Cardiac septum (tissue), 1 donor: ENCODE measurements at regions not wholly inside any gene's neighbourhood (a gene's known extent, or its start where the extent isn't known, plus 50 kb on each side); places are given as distances from the start of the nearest gene placed in this dataset.

Experiments used
- DNase-seq: peaks from one replicate; pipeline ENCODE4 v3.0.0-alpha.2; 2020; ENCODE audit warnings: low spot score
- intact Hi-C: fragments of 100-400 bp; cut with DNase I; formaldehyde crosslinking; loops from one replicate; pipeline ENCODE4 v1.14.0; 2022
- donor health status: DM: no; HTN: no; CAD: no.

DNA sequence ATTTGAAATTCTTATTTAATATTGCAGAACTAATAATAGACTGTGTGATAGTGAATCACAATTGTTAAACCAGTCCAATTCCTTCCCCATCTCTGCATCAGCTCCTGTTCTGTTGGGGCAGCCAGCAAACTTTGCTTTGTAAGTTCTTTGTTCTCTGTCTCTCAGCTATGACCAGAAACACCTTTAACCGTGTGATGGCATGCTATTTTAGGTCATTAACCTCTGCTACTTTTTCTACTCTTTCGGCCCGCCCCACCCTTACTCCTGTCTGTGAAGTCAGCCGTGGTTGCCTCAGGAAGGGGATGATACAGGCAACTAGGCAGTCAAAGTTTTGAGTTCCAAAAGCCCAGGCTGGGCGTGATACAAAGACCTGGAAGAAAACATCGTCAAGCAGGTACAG, 51.3 kb upstream of the EGFL6 start:
- DNase-seq, result no peak
- intact Hi-C loops, result no loop called here

DNA sequence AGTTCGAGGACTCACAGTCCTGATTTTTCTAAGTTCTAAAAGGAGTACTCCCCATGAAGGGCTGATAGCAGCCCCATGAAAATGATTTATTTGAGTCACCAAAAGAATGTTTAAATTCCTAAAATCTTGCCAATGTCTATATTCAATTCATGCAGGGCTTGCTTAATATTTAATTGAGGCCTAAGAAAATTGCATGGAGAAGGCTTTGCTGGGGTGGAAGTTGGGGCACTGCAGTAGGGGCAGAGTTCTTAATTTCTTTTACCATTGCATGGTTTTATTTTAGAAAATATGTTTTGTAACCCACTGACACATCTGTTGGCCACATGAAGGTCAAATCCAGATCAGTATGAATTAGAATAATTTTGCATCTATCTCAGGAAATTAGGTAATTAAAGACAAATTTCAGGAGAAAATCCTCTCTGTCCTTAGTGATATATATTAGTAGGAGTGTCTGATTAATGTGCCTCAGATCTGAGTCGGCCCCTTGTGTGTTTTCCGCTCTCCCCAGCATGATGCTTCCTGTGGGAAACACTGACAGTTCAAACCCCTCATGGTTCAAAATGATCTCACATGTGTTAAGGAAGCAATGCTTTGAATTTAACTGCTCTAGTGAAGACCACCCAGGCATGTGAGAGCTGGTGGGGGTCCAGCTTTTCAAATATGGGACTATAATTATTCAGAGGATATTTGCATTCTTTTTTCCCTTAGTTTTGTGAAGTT, 54.0 kb upstream of the EGFL6 start:
- DNase-seq, result no peak
- intact Hi-C loops, result no loop called here

DNA sequence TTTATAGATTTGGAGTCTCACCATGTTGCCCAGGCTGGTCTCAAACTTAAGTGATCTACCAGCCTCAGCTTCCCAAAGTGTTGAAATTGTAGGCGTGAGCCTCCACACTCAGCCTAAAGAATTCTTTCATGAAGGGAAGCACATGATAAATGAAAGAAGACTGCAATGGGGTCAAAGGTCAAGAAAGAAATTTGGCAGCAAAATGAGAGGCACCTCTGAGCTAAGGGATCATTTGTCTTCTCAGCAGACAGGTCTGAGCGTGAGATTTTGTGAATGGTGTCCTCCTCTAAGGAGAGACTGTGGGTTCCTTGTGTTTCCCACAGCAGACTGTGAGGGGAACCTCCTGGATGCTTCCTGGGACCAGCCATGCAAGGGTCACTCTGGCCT, 57.5 kb upstream of the EGFL6 start:
- intact Hi-C loops, result no loop called here
- DNase-seq, result no peak

DNA sequence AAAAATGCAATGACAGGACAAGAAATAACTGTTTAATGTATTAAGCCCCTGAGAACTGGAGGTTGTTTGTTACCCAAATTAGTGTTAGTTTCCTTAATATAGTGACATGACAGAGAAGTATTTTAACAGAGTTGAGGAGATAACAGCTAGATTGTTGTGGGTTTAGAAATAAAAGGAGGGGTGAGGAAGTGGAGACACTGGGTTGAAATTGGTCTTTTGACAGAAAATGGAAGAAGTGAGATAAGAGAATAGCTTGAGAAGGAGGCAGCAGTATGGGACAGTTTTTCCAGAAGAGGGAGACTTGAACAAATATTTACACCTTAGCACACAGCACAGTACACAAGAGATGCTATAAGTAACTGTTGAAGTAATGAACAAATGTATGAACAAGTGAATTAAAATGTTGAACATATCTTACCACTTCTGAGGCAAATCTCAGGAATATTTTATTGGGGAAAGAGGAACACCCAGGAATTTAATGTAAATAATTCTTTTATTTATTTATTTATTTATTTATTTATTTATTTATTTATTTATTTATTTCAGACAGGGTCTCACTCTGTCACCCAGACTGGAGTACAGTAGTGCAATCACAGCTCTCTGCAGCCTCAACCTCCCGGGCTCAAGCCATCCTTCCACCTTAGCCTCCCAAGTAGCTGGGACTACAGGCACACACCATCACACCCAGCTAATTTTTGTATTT, 58.0 kb upstream of the EGFL6 start:
- intact Hi-C loops, result no loop called here

DNA sequence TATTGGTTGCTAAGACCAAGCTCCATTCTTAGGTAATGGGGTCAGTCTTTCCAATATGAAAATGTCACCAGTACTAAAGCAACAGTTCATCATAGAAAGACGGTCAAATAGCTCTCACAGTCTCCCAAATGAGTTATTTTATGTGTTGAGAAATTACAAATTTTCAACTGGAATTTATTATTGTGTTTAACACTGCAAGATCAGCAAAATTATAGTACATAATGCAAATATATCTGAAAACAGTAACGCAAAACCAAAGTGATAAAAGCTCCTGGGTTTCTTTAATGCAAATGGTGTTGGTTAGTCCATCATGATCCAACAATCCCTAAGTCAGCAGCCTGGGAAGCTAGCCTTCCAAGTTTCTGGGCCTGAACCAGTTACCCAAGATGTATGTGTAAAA, 61.5 kb upstream of the EGFL6 start:
- DNase-seq, result no peak
- intact Hi-C loops, result loop anchor here (2.0 kb wide), 1 partner anchor 139 kb away; no protein-coding TSS in a partner anchor

More for the DNA sequence above, 58.0 kb upstream of the EGFL6 start:
- DNase-seq, result no peak

DNA sequence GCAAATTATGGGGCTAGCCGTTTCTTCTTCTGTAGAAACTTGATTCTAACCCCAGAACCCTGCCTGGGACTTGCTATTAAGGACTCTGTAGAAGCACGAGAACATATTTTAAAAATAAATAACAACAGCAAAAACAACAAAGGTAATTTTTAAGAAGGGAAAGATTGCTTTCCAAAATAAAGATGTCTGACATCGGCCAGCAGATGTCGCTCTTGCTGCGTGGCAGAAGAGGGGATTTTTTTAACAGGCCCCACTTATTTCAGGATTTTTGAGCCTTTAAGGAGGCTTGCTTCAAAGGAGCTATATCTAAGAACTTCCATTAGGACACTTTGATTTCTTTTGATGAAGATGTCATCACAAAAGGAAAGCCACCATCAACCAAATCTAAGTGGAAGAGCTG, 62.8 kb upstream of the EGFL6 start:
- intact Hi-C loops, result loop anchor here (1.0 kb wide), 1 partner anchor 526 kb away; no protein-coding TSS in a partner anchor
- DNase-seq, result no peak

DNA sequence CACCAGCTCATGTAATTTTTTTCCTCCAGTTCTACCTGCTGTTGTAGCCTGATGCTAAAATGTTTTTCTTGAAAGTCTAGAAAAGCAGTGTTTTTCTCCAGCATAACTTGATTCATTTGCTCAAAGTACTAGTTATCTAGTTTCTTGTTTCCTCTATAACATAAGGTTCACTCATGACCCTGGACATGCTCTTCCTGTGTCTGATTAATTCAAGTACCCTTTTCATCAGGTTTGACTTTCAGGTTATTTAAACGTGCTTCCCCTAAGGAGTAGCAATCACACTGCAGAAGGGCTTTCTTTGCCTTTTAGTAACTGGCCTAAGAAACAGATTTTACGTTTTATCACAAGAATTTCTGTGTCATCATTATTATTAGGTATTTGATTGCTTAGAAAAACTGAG, 66.8 kb upstream of the EGFL6 start:
- no peak for DNase-seq
- intact Hi-C loops, result no loop called here

DNA sequence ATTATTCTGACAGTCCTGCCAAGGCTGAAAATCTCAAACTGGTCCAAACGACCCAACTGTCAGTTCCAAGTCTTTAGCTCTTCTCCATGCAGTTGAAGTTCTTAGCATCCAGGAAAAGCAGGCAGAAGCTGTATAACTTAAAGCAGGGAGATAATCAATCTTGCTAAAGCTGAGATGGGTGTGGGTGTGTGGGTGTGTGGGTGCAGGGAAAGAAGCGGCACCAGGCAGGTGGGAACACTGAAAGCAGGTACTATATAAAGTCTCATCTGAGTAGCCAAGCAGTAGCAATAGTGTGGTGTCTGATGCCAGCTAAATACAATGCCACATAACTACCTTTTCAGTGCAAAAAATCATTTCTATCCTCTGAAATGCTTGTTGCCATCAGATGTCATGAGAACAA, 69.7 kb upstream of the EGFL6 start:
- intact Hi-C loops, result loop anchor here (10.0 kb wide), 1 partner anchor 685 kb away; no protein-coding TSS in a partner anchor
- no peak for DNase-seq

DNA sequence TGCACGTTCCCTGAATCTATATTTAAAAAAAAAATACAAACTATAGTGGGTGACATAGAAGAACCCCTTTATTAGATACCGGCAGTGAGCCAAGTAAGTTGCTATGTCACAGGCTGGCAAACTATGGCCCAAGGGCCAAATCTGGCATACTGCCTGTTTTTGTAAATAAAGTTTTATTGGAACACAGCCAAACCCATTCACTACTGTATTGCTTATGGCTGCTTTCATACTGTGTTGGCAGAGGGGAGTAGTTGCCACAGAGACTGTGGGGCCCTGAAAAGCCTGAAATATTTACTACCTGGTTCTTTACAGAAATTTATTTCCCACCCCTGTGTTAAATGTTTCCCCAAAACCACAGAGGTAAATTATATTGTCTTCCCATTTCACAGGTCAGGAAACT, 71.2 kb upstream of the EGFL6 start:
- no peak for DNase-seq
- intact Hi-C loops, result loop anchor here (10.0 kb wide), 1 partner anchor 683 kb away; no protein-coding TSS in a partner anchor

DNA sequence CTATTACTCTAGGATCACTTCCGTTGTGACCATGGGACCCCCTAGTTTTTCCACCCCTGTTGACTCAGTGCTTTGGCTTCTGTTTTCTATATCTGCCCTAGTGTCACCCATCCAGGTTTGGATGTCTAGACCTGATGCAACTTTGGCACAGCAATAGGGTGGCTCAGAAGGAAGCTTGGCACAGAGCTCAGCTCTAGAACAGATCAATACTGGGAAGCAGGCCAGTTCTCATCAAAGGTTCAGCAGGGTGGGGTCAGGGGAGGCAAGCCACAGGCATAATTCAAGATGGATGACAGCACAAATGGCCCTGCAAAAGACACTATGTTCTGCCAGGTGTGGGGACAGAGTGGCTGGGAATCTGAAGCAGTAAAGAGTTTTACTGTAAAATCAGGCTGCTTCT, 74.2 kb upstream of the EGFL6 start:
- DNase-seq, result no peak
- intact Hi-C loops, result loop anchor here (10.0 kb wide), 1 partner anchor 680 kb away; no protein-coding TSS in a partner anchor

DNA sequence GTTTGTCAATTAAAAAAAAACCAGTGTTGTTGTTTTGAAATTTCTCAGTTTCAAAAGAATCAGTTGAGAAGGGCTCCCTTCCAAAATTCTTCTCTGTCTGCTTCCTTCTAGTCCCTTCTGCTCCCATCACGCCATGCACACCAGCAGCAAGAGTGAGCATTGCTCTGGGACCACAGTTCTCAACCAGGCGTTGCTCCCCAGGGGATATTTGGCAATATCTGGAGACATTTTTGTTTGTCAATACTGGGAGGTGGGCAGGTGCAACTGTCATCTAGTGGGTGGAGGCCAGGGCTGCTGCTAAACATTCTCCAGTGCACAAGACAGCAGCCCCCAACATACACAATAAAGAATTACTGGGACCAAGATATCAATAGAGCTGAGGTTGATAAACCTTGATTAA, 74.8 kb upstream of the EGFL6 start:
- intact Hi-C loops, result loop anchor here (10.0 kb wide), 1 partner anchor 680 kb away; no protein-coding TSS in a partner anchor
- DNase-seq, result no peak

DNA sequence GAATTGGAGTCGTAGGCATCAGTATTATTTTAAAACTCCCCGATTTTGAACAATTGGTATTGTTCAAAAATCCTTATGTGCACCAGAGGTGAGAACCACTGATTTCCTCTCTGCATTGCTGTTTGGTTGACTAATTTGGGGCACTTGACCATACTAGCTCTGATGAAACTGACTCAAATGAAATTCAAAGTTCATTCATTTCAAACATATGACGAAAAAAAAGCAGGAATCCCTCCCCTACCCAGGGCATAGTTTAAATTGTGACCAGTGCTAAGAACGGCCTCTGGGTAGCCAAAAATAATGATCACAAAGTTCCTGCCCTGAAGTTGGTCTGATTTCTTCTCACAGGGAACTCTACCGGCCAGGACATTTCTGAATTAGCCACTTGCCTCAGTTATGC, 75.7 kb upstream of the EGFL6 start:
- intact Hi-C loops, result loop anchor here (10.0 kb wide), 1 partner anchor 679 kb away; no protein-coding TSS in a partner anchor
- no peak for DNase-seq

DNA sequence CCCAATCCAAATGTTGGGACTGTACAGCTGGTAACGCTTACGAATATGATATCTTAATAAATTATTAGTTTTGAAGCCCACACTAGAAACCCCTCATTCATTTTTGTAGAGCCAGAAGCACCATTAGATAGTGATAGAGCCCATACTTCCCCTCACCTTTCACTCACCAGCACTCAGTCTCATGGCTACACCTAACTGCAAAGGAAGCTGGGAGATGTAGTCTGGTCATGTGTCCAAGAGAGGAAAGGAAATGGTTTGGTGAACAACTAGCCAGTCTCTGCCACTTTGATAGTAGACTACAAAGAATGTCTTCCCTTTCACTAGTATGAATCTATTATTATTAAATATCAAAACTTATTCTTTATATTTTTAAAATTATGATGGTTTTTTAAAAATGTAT, 77.1 kb upstream of the EGFL6 start:
- intact Hi-C loops, result loop anchor here (10.0 kb wide), 1 partner anchor 677 kb away; no protein-coding TSS in a partner anchor
- no peak for DNase-seq

DNA sequence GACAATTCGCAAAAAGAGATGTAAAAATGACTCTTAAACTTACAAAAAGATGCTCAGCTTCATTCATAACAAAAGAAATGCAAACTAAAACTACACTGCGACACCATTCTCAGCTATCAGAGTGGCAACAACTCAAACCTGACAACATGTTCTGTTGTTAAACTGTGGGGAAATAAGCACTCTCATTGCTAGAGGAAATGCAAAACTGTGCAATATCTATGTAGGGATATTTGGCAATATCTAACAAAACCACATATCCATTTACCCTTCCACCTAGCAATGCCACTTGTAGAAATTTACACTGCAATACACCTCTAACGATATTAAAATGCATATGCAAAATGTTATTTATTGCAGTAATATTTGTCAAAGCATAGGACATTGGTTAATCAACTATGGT, 78.3 kb upstream of the EGFL6 start:
- intact Hi-C loops, result loop anchor here (10.0 kb wide), 1 partner anchor 676 kb away; no protein-coding TSS in a partner anchor
- DNase-seq, result no peak

DNA sequence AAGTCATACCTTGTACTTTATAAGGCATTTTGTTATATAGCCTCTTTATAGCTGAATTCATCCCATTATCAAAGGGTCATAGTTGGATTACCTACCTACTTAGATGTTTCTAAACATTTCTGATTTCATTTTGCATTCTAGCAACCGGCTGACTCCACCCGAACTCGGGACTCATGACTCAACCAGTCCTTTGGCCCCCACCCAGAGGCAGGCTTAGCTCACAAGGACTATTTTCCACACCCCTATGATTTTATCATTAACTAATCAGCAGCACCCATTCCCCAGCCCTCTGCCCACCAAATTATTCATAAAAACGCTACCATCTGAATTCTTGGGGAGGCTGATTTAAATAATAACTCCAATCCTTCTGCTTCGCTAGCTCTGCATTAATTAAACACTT, 79.9 kb upstream of the EGFL6 start:
- no peak for DNase-seq
- intact Hi-C loops, result loop anchor here (2.0 to 10.0 kb wide), 5 partner anchors 235 to 542 kb away; partner anchors contain the start of gene TMSB4X

DNA sequence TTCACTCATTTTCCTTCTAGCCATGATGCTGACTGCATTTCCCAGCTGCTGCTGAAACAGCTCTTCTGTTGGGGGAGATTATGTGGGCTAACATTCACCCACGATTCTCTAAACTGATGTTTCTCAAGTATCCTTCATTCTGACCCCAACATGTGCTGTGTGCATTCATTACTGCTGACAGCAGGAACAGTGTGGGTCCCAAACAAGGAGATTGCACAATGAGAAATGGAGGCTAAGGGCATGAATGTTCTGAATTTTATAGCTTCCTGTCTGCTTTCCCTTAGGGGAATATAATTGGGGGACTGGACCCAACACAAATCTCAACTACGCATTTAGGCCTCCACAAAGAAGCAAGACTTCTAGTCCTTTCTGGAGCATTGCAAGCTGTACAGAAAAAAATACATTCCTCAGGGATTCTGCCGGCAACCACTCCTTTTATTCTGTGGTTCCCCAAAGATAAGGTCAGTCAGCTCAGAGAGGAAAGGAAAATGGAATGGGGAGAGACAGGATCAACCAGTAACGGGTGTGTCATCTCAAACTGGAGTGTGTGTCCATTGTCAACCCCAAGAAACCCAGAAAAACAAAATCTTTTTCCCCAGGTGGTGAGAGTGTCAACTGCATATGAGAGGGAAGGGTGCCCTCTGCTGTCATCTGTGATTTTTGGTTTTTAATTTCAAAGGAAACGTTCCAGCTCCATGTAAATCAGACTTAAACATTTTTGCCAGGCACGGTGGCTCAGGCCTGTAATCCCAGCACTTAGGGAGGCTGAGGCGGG, 81.5 kb upstream of the EGFL6 start:
- intact Hi-C loops, result loop anchor here (2.0 to 10.0 kb wide), 5 partner anchors 233 to 541 kb away; partner anchors contain the start of gene TMSB4X
- DNase-seq, result no peak

DNA sequence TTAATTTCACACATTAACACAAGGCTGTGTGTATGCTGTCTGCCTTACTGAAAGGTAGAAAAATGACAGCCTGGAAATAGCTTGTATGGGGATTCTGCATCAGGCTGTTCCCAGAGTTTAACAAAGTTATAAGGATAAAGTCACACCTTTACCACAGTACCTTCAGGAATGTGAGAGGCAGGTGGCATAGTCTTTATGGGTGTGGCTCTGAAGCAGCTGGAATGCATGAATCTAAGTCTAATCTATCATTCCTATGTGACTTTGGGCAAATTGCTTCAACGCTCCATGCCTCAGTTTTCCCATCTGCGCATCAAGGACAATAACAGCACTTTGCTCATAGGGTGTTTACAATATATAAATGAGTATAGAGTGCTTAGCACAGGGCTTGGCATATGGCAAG, 84.2 kb upstream of the EGFL6 start:
- no peak for DNase-seq
- intact Hi-C loops, result loop anchor here (5.0 to 10.0 kb wide), 4 partner anchors 230 to 538 kb away; no protein-coding TSS in a partner anchor

DNA sequence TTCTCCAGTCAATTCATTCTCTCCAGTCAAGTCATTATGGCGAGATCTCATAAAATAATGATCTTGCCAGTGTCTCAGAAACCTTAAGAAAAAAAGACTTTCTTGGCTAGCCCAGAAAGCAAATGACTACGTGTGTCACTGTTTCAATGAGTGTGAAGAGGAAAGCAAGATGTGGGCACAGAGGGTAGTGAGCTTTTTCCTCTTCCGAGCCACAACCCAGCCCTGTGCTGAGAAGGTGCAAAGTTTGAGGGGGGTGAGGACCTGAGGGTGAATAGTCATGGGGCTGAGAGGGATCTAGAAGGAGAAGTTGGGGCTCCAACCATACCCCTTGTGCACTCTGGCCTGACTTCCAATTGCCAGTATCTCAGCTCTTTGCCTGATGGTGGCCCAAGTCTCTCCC, 85.6 kb upstream of the EGFL6 start:
- intact Hi-C loops, result loop anchor here (10.0 kb wide), 3 partner anchors 229 to 369 kb away; no protein-coding TSS in a partner anchor
- no peak for DNase-seq

DNA sequence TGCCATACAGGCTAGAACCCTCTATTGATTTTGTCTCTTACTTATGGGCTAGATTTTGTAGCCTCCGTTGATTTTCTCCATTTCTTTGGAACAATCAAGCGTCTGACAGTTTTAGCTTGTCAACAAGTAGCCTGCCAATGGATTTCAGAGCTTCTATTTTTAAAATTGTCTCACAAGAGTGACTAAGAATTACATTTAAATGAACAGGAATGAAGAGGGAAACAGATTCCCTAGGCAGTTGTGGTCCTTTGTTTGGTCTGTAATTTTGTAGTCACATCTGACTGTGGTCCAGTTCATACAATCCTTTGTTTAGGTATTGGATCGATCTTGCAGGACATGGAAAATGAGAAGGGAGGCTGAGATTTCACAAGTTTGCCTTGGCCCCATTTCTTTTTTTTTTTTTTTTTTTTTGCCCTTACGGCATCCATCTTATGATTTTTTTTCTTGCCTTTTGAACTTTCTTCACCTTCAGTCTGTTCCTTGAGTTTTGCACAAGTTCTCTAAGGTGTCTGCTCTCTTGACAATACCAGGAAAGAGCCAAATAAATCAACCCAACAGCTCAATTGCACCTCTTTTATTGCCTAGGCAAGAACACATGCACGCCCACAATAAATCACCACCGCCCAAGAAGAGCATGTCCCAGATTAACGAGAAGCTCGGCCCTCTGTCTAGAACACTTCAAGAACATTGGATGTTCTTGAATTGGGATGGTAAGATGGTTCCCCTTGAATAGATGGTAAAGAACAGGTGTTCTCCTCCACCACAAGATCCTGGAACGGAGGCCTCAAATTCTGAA, 86.5 kb upstream of the EGFL6 start:
- intact Hi-C loops, result loop anchor here (10.0 kb wide), 3 partner anchors 228 to 368 kb away; no protein-coding TSS in a partner anchor
- DNase-seq, result no peak
